ENCODE measurements at regions not wholly inside any gene's neighbourhood (a gene's known extent, or its start where the extent isn't known, plus 50 kb on each side); places are given as distances from the start of the nearest gene placed in this dataset.

DNA sequence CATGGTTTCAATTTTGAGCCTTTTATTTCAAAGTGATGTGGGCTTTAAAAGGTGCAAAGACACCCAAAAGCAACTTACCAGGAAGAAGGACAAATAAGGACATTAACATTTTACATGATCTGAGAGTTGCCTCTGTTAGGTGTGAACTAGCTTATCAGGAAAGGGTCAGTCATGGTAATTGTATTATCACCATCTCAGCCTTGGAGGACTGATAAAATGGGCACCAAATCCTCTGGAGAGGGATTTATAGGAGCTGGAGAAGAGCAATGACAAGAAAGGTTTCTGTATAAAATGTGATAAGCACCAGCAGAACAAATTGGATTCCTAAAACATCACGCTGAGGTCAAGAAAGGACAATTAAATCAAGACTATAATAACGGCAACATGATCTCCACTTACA is 217.7 kb upstream of the PRICKLE1 start:
- H3K36me3 ChIP-seq (ENCODE audit: control insufficient read depth in 2 of 2, insufficient read depth in 1 of 2, low read length in 2 of 2), result no peaks in the 10 kb centered on the region
- H3K9me3 ChIP-seq (ENCODE audit: control insufficient read depth, insufficient read depth, low read depth, low read length), result no peaks in the 10 kb centered on the region
- no peak overlapping the region for H3K4me3 ChIP-seq (ENCODE audit: low read depth, low read length)
- H3K27ac ChIP-seq (ENCODE audit: extremely low read depth, low read depth, low read length), result no peak overlapping the region
- H3K4me1 ChIP-seq (ENCODE audit: control insufficient read depth, insufficient read depth, low read length), result peaks cover 4% of the 10 kb centered on the region; the same call in 1 of the 2 replicates
- POLR2A ChIA-PET, result no interaction called here
- TF ChIP-seq, protein P1, sequence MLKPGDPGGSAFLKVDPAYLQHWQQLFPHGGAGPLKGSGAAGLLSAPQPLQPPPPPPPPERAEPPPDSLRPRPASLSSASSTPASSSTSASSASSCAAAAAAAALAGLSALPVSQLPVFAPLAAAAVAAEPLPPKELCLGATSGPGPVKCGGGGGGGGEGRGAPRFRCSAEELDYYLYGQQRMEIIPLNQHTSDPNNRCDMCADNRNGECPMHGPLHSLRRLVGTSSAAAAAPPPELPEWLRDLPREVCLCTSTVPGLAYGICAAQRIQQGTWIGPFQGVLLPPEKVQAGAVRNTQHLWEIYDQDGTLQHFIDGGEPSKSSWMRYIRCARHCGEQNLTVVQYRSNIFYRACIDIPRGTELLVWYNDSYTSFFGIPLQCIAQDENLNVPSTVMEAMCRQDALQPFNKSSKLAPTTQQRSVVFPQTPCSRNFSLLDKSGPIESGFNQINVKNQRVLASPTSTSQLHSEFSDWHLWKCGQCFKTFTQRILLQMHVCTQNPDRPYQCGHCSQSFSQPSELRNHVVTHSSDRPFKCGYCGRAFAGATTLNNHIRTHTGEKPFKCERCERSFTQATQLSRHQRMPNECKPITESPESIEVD (tag by site-specific recombination; IDR thresholded peaks at IDR 0.05), result no peak
- TF ChIP-seq, protein P2, sequence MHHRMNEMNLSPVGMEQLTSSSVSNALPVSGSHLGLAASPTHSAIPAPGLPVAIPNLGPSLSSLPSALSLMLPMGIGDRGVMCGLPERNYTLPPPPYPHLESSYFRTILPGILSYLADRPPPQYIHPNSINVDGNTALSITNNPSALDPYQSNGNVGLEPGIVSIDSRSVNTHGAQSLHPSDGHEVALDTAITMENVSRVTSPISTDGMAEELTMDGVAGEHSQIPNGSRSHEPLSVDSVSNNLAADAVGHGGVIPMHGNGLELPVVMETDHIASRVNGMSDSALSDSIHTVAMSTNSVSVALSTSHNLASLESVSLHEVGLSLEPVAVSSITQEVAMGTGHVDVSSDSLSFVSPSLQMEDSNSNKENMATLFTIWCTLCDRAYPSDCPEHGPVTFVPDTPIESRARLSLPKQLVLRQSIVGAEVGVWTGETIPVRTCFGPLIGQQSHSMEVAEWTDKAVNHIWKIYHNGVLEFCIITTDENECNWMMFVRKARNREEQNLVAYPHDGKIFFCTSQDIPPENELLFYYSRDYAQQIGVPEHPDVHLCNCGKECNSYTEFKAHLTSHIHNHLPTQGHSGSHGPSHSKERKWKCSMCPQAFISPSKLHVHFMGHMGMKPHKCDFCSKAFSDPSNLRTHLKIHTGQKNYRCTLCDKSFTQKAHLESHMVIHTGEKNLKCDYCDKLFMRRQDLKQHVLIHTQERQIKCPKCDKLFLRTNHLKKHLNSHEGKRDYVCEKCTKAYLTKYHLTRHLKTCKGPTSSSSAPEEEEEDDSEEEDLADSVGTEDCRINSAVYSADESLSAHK (tag by site-specific recombination; IDR thresholded peaks at IDR 0.05), result no peak
- TF ChIP-seq ZNF416 (tag by site-specific recombination; IDR thresholded peaks at IDR 0.05), result no peak
- no peak for TF ChIP-seq ZNF157 (tag by site-specific recombination; IDR thresholded peaks at IDR 0.05)
- no peak for TF ChIP-seq ZNF549 (tag by site-specific recombination; IDR thresholded peaks at IDR 0.05)
- TF ChIP-seq ZNF660 (tag by site-specific recombination; IDR thresholded peaks at IDR 0.05), result no peak
- TF ChIP-seq, protein P3, sequence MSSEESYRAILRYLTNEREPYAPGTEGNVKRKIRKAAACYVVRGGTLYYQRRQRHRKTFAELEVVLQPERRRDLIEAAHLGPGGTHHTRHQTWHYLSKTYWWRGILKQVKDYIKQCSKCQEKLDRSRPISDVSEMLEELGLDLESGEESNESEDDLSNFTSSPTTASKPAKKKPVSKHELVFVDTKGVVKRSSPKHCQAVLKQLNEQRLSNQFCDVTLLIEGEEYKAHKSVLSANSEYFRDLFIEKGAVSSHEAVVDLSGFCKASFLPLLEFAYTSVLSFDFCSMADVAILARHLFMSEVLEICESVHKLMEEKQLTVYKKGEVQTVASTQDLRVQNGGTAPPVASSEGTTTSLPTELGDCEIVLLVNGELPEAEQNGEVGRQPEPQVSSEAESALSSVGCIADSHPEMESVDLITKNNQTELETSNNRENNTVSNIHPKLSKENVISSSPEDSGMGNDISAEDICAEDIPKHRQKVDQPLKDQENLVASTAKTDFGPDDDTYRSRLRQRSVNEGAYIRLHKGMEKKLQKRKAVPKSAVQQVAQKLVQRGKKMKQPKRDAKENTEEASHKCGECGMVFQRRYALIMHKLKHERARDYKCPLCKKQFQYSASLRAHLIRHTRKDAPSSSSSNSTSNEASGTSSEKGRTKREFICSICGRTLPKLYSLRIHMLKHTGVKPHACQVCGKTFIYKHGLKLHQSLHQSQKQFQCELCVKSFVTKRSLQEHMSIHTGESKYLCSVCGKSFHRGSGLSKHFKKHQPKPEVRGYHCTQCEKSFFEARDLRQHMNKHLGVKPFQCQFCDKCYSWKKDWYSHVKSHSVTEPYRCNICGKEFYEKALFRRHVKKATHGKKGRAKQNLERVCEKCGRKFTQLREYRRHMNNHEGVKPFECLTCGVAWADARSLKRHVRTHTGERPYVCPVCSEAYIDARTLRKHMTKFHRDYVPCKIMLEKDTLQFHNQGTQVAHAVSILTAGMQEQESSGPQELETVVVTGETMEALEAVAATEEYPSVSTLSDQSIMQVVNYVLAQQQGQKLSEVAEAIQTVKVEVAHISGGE (tag by site-specific recombination; conservative IDR thresholded peaks at IDR 0.05; ENCODE audit: low read depth), result no peak
- CTCF ChIA-PET, result no interaction called here

DNA sequence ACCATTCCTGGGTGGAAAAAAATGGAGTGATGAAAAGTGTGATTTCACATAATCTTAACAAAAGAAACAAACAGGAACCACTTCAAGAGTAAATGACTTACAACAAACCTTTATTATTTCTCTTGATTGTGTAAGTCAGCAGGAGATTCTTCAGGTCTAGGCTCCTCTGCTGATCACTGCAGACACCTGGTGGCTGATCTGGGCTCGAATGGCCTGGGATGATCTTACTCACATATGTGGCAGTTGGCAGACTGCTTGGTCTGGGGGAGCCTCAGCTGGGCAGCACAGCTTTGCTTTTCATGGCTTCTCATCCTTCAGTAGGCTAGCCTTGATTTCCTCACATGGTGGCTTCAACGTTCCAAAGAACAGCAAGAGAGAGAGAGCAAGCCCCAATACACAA is 215.4 kb upstream of the PRICKLE1 start:
- ChIA-PET CTCF (interaction anchor here (0.8 kb wide), 1 partner anchor 45 kb away, joined by 4 read pairs; no protein-coding TSS in a partner anchor), POLR2A (no interaction called here)
- Histone ChIP-seq H3K4me3 (ENCODE audit: low read depth, low read length) (no peak overlapping the region), H3K36me3 (ENCODE audit: control insufficient read depth in 2 of 2, insufficient read depth in 1 of 2, low read length in 2 of 2) (no peaks in the 10 kb centered on the region), H3K9me3 (ENCODE audit: control insufficient read depth, insufficient read depth, low read depth, low read length) (no peaks in the 10 kb centered on the region), H3K4me1 (ENCODE audit: control insufficient read depth, insufficient read depth, low read length) (peaks cover 2% of the 10 kb centered on the region; the same call in 1 of the 2 replicates), H3K27ac (ENCODE audit: extremely low read depth, low read depth, low read length) (no peak overlapping the region)
- no peak for TF ChIP-seq ZNF138 (tag by site-specific recombination; IDR thresholded peaks at IDR 0.05; ENCODE audit: borderline replicate concordance)
- no peak for TF ChIP-seq ZNF16 (tag by site-specific recombination; IDR thresholded peaks at IDR 0.05; ENCODE audit: low read depth)
- no peak for TF ChIP-seq KLF10 (tag by site-specific recombination; IDR thresholded peaks at IDR 0.05)
- TF ChIP-seq ZNF530 (tag by site-specific recombination; IDR thresholded peaks at IDR 0.05; ENCODE audit: low read depth), result no peak
- TF ChIP-seq GLIS1 (tag by site-specific recombination; IDR thresholded peaks at IDR 0.05), result no peak
- TF ChIP-seq, protein P4, sequence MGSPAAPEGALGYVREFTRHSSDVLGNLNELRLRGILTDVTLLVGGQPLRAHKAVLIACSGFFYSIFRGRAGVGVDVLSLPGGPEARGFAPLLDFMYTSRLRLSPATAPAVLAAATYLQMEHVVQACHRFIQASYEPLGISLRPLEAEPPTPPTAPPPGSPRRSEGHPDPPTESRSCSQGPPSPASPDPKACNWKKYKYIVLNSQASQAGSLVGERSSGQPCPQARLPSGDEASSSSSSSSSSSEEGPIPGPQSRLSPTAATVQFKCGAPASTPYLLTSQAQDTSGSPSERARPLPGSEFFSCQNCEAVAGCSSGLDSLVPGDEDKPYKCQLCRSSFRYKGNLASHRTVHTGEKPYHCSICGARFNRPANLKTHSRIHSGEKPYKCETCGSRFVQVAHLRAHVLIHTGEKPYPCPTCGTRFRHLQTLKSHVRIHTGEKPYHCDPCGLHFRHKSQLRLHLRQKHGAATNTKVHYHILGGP (tag by site-specific recombination; IDR thresholded peaks at IDR 0.05), result no peak
- TF ChIP-seq ZNF701 (tag by site-specific recombination; IDR thresholded peaks at IDR 0.05), result no peak
- no peak for TF ChIP-seq ZNF169 (tag by site-specific recombination; IDR thresholded peaks at IDR 0.05)
